ENCODE measurements at regions not wholly inside any gene's neighbourhood (a gene's known extent, or its start where the extent isn't known, plus 50 kb on each side); places are given as distances from the start of the nearest gene placed in this dataset.

DNA sequence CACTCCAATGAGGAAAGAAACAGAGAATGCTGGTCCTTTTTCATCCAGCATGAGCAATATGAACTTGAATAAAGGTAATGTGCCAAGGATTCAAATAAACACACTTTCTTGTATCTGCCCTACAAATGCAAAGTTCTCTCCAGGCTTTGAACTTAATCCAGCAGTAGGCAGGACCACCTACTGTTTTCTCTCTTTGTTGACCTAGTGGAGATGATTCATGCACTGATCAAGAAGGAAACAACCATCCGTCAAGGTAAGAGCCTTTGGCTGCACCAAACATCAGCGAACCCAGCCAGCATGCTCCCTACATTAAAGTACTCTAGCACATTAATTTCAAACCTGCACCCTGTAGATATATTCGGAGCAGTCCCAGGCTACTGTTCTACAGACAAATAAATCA is 489.3 kb downstream of the GALC start:
- no peaks in the 10 kb centered on the region for H3K27me3 ChIP-seq (ENCODE audit: insufficient read depth, low read depth)
- no peak overlapping the region for H3K4me2 ChIP-seq

DNA sequence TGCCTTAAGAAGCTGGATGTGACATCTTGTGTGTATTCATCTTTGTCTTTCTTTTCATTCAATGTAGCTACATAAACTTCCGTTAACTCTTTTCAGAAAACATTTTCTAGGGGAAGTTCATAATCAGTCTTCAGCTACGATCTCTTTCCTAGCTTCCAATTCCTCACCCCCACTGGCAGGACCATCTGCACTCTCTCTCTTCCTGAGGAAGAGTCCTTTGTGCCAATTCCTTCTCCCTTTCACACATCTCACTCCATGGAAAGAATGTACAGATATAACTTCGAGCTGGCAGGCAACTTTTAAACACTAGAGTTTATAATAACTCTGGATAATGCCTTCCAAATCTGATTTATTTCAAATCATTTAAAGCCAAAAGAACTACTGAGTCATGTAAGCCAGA is 495.7 kb downstream of the GALC start:
- Histone ChIP-seq H3K36me3 (ENCODE audit: low read depth) (no peaks in the 10 kb centered on the region), H3K4me3 (no peak overlapping the region), H4K20me1 (ENCODE audit: insufficient read depth) (no peaks in the 10 kb centered on the region), H3F3A (ENCODE audit: insufficient read depth, low read depth) (no peaks in the 10 kb centered on the region), H3K27me3 (ENCODE audit: insufficient read depth, low read depth) (no peaks in the 10 kb centered on the region), H2AFZ (no peak overlapping the region), H3K27ac (no peak overlapping the region), H3K79me2 (ENCODE audit: low read depth) (no peaks in the 10 kb centered on the region), H3K4me2 (no peak overlapping the region), H3K9me3 (ENCODE audit: insufficient read depth, low read depth) (no peaks in the 10 kb centered on the region), H3K4me1 (replicated peaks; ENCODE audit: insufficient read depth) (no peaks in the 10 kb centered on the region), H3K9me2 (ENCODE audit: insufficient read depth) (no peaks in the 10 kb centered on the region)
- no peak for DNase-seq
- BruUV-seq (replicated peaks): no TSS peak
- ChIA-PET CTCF (no interaction called here), POLR2A (ENCODE audit: unreplicated experiment) (no interaction called here)
- intact Hi-C loops (cut with micrococcal nuclease; ENCODE audit: unreplicated experiment): no loop called here
- TF ChIP-seq, protein P1, sequence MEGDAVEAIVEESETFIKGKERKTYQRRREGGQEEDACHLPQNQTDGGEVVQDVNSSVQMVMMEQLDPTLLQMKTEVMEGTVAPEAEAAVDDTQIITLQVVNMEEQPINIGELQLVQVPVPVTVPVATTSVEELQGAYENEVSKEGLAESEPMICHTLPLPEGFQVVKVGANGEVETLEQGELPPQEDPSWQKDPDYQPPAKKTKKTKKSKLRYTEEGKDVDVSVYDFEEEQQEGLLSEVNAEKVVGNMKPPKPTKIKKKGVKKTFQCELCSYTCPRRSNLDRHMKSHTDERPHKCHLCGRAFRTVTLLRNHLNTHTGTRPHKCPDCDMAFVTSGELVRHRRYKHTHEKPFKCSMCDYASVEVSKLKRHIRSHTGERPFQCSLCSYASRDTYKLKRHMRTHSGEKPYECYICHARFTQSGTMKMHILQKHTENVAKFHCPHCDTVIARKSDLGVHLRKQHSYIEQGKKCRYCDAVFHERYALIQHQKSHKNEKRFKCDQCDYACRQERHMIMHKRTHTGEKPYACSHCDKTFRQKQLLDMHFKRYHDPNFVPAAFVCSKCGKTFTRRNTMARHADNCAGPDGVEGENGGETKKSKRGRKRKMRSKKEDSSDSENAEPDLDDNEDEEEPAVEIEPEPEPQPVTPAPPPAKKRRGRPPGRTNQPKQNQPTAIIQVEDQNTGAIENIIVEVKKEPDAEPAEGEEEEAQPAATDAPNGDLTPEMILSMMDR (conservative IDR thresholded peaks at IDR 0.05): no peak
- no peak for TF ChIP-seq EZH2 (IDR thresholded peaks at IDR 0.05; ENCODE audit: low read depth)

More for the DNA sequence above, 489.3 kb downstream of the GALC start:
- Histone ChIP-seq H3F3A (ENCODE audit: insufficient read depth, low read depth) (no peaks in the 10 kb centered on the region), H3K27ac (no peak overlapping the region), H4K20me1 (ENCODE audit: insufficient read depth) (no peaks in the 10 kb centered on the region), H3K36me3 (ENCODE audit: low read depth) (no peaks in the 10 kb centered on the region), H3K79me2 (ENCODE audit: low read depth) (no peaks in the 10 kb centered on the region), H3K9me3 (ENCODE audit: insufficient read depth, low read depth) (no peaks in the 10 kb centered on the region), H3K9me2 (ENCODE audit: insufficient read depth) (no peaks in the 10 kb centered on the region), H3K4me3 (no peak overlapping the region), H3K4me1 (replicated peaks; ENCODE audit: insufficient read depth) (no peaks in the 10 kb centered on the region), H2AFZ (no peak overlapping the region)
- intact Hi-C loops (cut with micrococcal nuclease; ENCODE audit: unreplicated experiment): no loop called here
- ChIA-PET POLR2A (ENCODE audit: unreplicated experiment) (no interaction called here), CTCF (no interaction called here)
- no peak for DNase-seq
- TF ChIP-seq, protein P1 (conservative IDR thresholded peaks at IDR 0.05): no peak
- TF ChIP-seq EZH2 (IDR thresholded peaks at IDR 0.05; ENCODE audit: low read depth): no peak
- no TSS peak for BruUV-seq (replicated peaks)

DNA sequence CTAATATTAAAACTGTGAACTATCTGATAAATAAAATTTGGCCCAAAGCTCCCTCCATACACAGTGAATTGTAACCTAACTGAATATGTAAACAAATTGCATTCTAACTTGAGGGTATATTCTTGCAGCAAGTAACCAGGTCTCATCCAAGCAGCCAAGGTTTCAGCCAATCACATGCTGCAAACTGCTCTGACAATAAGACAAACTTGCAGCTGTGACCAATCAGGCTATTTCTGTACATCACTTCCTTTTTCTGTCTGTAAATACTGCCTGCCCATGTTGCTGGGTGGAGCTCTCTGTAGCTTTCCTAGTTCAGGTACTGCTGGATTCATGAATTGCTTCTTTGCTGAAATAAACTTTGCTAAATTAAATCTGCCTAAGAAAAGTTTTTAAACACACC is 499.0 kb downstream of the GALC start:
- TF ChIP-seq, protein P1 (conservative IDR thresholded peaks at IDR 0.05): no peak
- no peak for TF ChIP-seq EZH2 (IDR thresholded peaks at IDR 0.05; ENCODE audit: low read depth)
- no peak overlapping the region for H2AFZ ChIP-seq
- no peaks in the 10 kb centered on the region for H3K4me1 ChIP-seq (replicated peaks; ENCODE audit: insufficient read depth)
- no peak overlapping the region for H3K4me3 ChIP-seq
- no peaks in the 10 kb centered on the region for H3K36me3 ChIP-seq (ENCODE audit: low read depth)
- ChIA-PET POLR2A (ENCODE audit: unreplicated experiment) (no interaction called here), CTCF (no interaction called here)
- no peak overlapping the region for H3K27ac ChIP-seq
- BruUV-seq (replicated peaks): no TSS peak
- intact Hi-C loops (cut with micrococcal nuclease; ENCODE audit: unreplicated experiment): no loop called here
- H3K4me2 ChIP-seq: no peak overlapping the region
- H3F3A ChIP-seq (ENCODE audit: insufficient read depth, low read depth): no peaks in the 10 kb centered on the region
- no peaks in the 10 kb centered on the region for H4K20me1 ChIP-seq (ENCODE audit: insufficient read depth)
- no peaks in the 10 kb centered on the region for H3K9me3 ChIP-seq (ENCODE audit: insufficient read depth, low read depth)
- DNase-seq: no peak
- H3K79me2 ChIP-seq (ENCODE audit: low read depth): no peaks in the 10 kb centered on the region
- H3K9me2 ChIP-seq (ENCODE audit: insufficient read depth): no peaks in the 10 kb centered on the region
- no peaks in the 10 kb centered on the region for H3K27me3 ChIP-seq (ENCODE audit: insufficient read depth, low read depth)

Data from PC-9 (cell line).